ENCODE measurements at regions not wholly inside any gene's neighbourhood (a gene's known extent, or its start where the extent isn't known, plus 50 kb on each side); places are given as distances from the start of the nearest gene placed in this dataset.

- CTCF ChIA-PET: interaction anchor here (1.2 kb wide), 1 partner anchor 1468 kb away, joined by 5 read pairs; no protein-coding TSS in a partner anchor
- no peaks in the 10 kb centered on the region for H3K9me3 ChIP-seq
These were observed 158.0 kb downstream of the TM9SF2 start for GRCh38 chr13:99659226-99659625.

DNA sequence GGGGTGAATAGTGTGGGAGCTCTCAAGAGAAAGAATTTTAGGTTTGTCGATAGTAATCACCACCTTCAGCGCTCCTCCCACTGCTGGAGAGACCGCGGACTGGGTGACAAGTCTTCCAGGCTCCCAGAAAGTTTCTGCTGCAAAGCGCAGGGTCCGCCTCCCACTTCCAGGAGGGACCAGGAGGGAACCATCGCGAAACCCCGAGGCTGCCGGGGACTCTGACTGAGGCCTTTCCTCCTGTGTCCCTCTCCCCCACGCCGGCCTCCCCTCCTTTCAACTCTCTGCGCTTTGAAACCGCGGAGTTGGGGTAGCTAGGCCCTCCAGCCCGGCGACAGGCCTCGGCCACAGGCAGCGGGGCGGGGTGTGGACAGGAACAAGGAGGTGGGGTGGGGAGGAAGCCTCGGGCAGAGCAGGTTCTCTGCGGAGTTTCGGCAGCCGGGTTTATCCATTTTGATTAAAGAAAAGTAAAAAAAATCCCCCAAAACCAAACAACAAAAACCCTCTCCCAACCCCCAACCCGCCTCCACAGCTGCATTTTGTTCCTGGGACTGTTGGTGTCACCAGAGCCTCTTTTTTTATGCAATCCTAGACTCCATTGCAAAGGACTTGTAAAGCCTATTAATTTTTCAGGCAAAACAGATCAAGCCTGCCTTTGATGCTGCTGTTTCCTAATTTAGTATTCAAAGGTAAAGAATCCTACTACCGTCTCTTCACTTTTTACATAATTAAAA is 157.2 kb downstream of the TM9SF2 start:
- POLR2A ChIA-PET: no interaction called here
- DNase-seq: peak in 1 of 2 experiments; percentile 49
- no peaks in the 10 kb centered on the region for H3K36me3 ChIP-seq (ENCODE audit: control insufficient read depth, insufficient read depth, low read length)
- H3K4me3 Mint-ChIP-seq (ENCODE audit: unreplicated experiment): peak overlapping the region; percentile 72
- CTCF ChIA-PET: interaction anchor here (1.0 to 1.3 kb wide), 4 partner anchors 10 to 1469 kb away, joined by 3 to 8 read pairs (median 6); no protein-coding TSS in a partner anchor
- H3K27ac Mint-ChIP-seq (ENCODE audit: unreplicated experiment): no peak overlapping the region
- no peaks in the 10 kb centered on the region for H3K36me3 Mint-ChIP-seq (ENCODE audit: insufficient read depth, unreplicated experiment)
- H3K27me3 Mint-ChIP-seq (ENCODE audit: insufficient read depth, unreplicated experiment): no peaks in the 10 kb centered on the region
- intact Hi-C loops (cut with micrococcal nuclease; ENCODE audit: unreplicated experiment): loop anchor here (1.0 to 10.0 kb wide), 7 partner anchors 84 to 1469 kb away; partner anchors contain the start of gene ZIC2
- TF ChIP-seq, protein P1, sequence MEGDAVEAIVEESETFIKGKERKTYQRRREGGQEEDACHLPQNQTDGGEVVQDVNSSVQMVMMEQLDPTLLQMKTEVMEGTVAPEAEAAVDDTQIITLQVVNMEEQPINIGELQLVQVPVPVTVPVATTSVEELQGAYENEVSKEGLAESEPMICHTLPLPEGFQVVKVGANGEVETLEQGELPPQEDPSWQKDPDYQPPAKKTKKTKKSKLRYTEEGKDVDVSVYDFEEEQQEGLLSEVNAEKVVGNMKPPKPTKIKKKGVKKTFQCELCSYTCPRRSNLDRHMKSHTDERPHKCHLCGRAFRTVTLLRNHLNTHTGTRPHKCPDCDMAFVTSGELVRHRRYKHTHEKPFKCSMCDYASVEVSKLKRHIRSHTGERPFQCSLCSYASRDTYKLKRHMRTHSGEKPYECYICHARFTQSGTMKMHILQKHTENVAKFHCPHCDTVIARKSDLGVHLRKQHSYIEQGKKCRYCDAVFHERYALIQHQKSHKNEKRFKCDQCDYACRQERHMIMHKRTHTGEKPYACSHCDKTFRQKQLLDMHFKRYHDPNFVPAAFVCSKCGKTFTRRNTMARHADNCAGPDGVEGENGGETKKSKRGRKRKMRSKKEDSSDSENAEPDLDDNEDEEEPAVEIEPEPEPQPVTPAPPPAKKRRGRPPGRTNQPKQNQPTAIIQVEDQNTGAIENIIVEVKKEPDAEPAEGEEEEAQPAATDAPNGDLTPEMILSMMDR (IDR thresholded peaks at IDR 0.05; ENCODE audit: insufficient read depth in 1 of 2, low read depth in 1 of 2, low read length in 1 of 2, severe bottlenecking in 1 of 2, unreplicated experiment in 1 of 2): peak in 1 of 2 experiments; percentile 35
- H3K4me1 ChIP-seq: peaks cover 6% of the 10 kb centered on the region; the same call in 1 of the 2 replicates
- no peaks in the 10 kb centered on the region for H3K9me3 ChIP-seq
- H3K4me3 ChIP-seq (ENCODE audit: low read depth, low read length): peak overlapping the region; percentile 52
- peaks cover 14% of the 10 kb centered on the region for H3K4me1 Mint-ChIP-seq (ENCODE audit: low read depth, unreplicated experiment)
- H3K27me3 ChIP-seq (replicated peaks; ENCODE audit: control insufficient read depth, insufficient read depth, low read length): no peaks in the 10 kb centered on the region
- no peaks in the 10 kb centered on the region for H3K9me3 Mint-ChIP-seq (ENCODE audit: unreplicated experiment)
- BruUV-seq (replicated peaks): no TSS peak

More at GRCh38 chr13:99659226-99659625, 158.0 kb downstream of the TM9SF2 start:
- DNase-seq: no peak
- Mint-ChIP-seq H3K27ac (ENCODE audit: unreplicated experiment) (no peak overlapping the region), H3K27me3 (ENCODE audit: insufficient read depth, unreplicated experiment) (no peaks in the 10 kb centered on the region), H3K36me3 (ENCODE audit: insufficient read depth, unreplicated experiment) (no peaks in the 10 kb centered on the region), H3K4me3 (ENCODE audit: unreplicated experiment) (peak overlapping the region; percentile 72), H3K4me1 (ENCODE audit: low read depth, unreplicated experiment) (peaks cover 14% of the 10 kb centered on the region), H3K9me3 (ENCODE audit: unreplicated experiment) (no peaks in the 10 kb centered on the region)
- POLR2A ChIA-PET: no interaction called here
- no TSS peak for BruUV-seq (replicated peaks)
- H3K4me1 ChIP-seq: peaks cover 6% of the 10 kb centered on the region; the same call in 1 of the 2 replicates
- H3K27me3 ChIP-seq (replicated peaks; ENCODE audit: control insufficient read depth, insufficient read depth, low read length): no peaks in the 10 kb centered on the region
- intact Hi-C loops (cut with micrococcal nuclease; ENCODE audit: unreplicated experiment): loop anchor here (5.0 to 10.0 kb wide), 6 partner anchors 83 to 1468 kb away; partner anchors contain the start of gene ZIC2
- H3K4me3 ChIP-seq (ENCODE audit: low read depth, low read length): no peak overlapping the region
- TF ChIP-seq, protein P1 (IDR thresholded peaks at IDR 0.05; ENCODE audit: insufficient read depth in 1 of 2, low read depth in 1 of 2, low read length in 1 of 2, severe bottlenecking in 1 of 2, unreplicated experiment in 1 of 2): no peak
- no peaks in the 10 kb centered on the region for H3K36me3 ChIP-seq (ENCODE audit: control insufficient read depth, insufficient read depth, low read length)

GRCh38 chr13:99657848-99658260 is 156.6 kb downstream of the TM9SF2 start:
- H3K9me3 ChIP-seq: no peaks in the 10 kb centered on the region
- peak overlapping the region; percentile 52 for H3K4me3 ChIP-seq (ENCODE audit: low read depth, low read length)
- H3K27me3 ChIP-seq (replicated peaks; ENCODE audit: control insufficient read depth, insufficient read depth, low read length): no peaks in the 10 kb centered on the region
- H3K4me1 Mint-ChIP-seq (ENCODE audit: low read depth, unreplicated experiment): peaks cover 12% of the 10 kb centered on the region
- H3K4me3 Mint-ChIP-seq (ENCODE audit: unreplicated experiment): peak overlapping the region; percentile 72
- TF ChIP-seq, protein P1 (IDR thresholded peaks at IDR 0.05; ENCODE audit: insufficient read depth in 1 of 2, low read depth in 1 of 2, low read length in 1 of 2, severe bottlenecking in 1 of 2, unreplicated experiment in 1 of 2): no peak
- H3K4me1 ChIP-seq: peaks cover 4% of the 10 kb centered on the region; the same call in 1 of the 2 replicates
- H3K27me3 Mint-ChIP-seq (ENCODE audit: insufficient read depth, unreplicated experiment): no peaks in the 10 kb centered on the region
- CTCF ChIA-PET: interaction anchor here (1.0 to 1.3 kb wide), 4 partner anchors 11 to 1470 kb away, joined by 3 to 8 read pairs (median 6); no protein-coding TSS in a partner anchor
- intact Hi-C loops (cut with micrococcal nuclease; ENCODE audit: unreplicated experiment): loop anchor here (1.0 to 10.0 kb wide), 8 partner anchors 84 to 1469 kb away; partner anchors contain the start of gene ZIC2
- H3K36me3 ChIP-seq (ENCODE audit: control insufficient read depth, insufficient read depth, low read length): no peaks in the 10 kb centered on the region
- H3K36me3 Mint-ChIP-seq (ENCODE audit: insufficient read depth, unreplicated experiment): no peaks in the 10 kb centered on the region
- peak in 1 of 2 experiments; percentile 35 for DNase-seq
- POLR2A ChIA-PET: no interaction called here
- H3K9me3 Mint-ChIP-seq (ENCODE audit: unreplicated experiment): no peaks in the 10 kb centered on the region
- BruUV-seq (replicated peaks): no TSS peak
- H3K27ac Mint-ChIP-seq (ENCODE audit: unreplicated experiment): no peak overlapping the region
